ENCODE measurements at regions not wholly inside any gene's neighbourhood (a gene's known extent, or its start where the extent isn't known, plus 50 kb on each side); places are given as distances from the start of the nearest gene placed in this dataset.

- no peak overlapping the region for H3K27ac Mint-ChIP-seq
- H3K9me3 Mint-ChIP-seq = peaks cover 10% of the 10 kb centered on the region
- TF ChIP-seq CTCF (IDR thresholded peaks at IDR 0.05) = no peak
- H3K4me1 Mint-ChIP-seq = peaks cover 6% of the 10 kb centered on the region
- DNase-seq = no peak
- H3K27me3 Mint-ChIP-seq (ENCODE audit: low read depth, poor library complexity) = no peaks in the 10 kb centered on the region
- no peak overlapping the region for H3K4me3 Mint-ChIP-seq
- no peaks in the 10 kb centered on the region for H3K36me3 Mint-ChIP-seq (ENCODE audit: low read depth)
Observed at GRCh38 chr4:137630252-137630651, 98.0 kb upstream of the PCDH18 start.

GRCh38 chr4:137627739-137628460, 95.6 kb upstream of the PCDH18 start:
- Mint-ChIP-seq H3K9me3 (peaks cover 4% of the 10 kb centered on the region), H3K4me3 (no peak overlapping the region), H3K4me1 (peaks cover 11% of the 10 kb centered on the region), H3K27me3 (ENCODE audit: low read depth, poor library complexity) (no peaks in the 10 kb centered on the region), H3K27ac (no peak overlapping the region), H3K36me3 (ENCODE audit: low read depth) (no peaks in the 10 kb centered on the region)
- TF ChIP-seq CTCF (IDR thresholded peaks at IDR 0.05) = no peak
- DNase-seq = no peak

GRCh38 chr4:137626942-137627738, 94.8 kb upstream of the PCDH18 start:
- H3K4me1 Mint-ChIP-seq = peaks cover 15% of the 10 kb centered on the region
- no peak overlapping the region for H3K4me3 Mint-ChIP-seq
- no peak for TF ChIP-seq CTCF (IDR thresholded peaks at IDR 0.05)
- H3K9me3 Mint-ChIP-seq = no peaks in the 10 kb centered on the region
- H3K27ac Mint-ChIP-seq = no peak overlapping the region
- no peaks in the 10 kb centered on the region for H3K36me3 Mint-ChIP-seq (ENCODE audit: low read depth)
- no peak for DNase-seq
- H3K27me3 Mint-ChIP-seq (ENCODE audit: low read depth, poor library complexity) = no peaks in the 10 kb centered on the region

GRCh38 chr4:137623013-137623412, 90.7 kb upstream of the PCDH18 start:
- TF ChIP-seq CTCF (IDR thresholded peaks at IDR 0.05) = no peak
- Mint-ChIP-seq H3K9me3 (no peaks in the 10 kb centered on the region), H3K27ac (peak overlapping the region; percentile 93), H3K4me1 (peaks cover 20% of the 10 kb centered on the region), H3K27me3 (ENCODE audit: low read depth, poor library complexity) (no peaks in the 10 kb centered on the region), H3K4me3 (no peak overlapping the region), H3K36me3 (ENCODE audit: low read depth) (no peaks in the 10 kb centered on the region)
- DNase-seq = no peak

- no peak for TF ChIP-seq CTCF (IDR thresholded peaks at IDR 0.05)
- peak; percentile 19 for DNase-seq
- Mint-ChIP-seq H3K4me1 (peaks cover 16% of the 10 kb centered on the region), H3K9me3 (no peaks in the 10 kb centered on the region), H3K4me3 (no peak overlapping the region), H3K27me3 (ENCODE audit: low read depth, poor library complexity) (no peaks in the 10 kb centered on the region), H3K27ac (no peak overlapping the region), H3K36me3 (ENCODE audit: low read depth) (no peaks in the 10 kb centered on the region)
Observed at GRCh38 chr4:137621056-137621455, 88.8 kb upstream of the PCDH18 start.
